ENCODE measurements at regions not wholly inside any gene's neighbourhood (a gene's known extent, or its start where the extent isn't known, plus 50 kb on each side); places are given as distances from the start of the nearest gene placed in this dataset.

- no peak for TF ChIP-seq CTCF (IDR thresholded peaks at IDR 0.05)
- Histone ChIP-seq H3K4me3 (replicated peaks in 1 of 3; ENCODE audit: low read depth in 2 of 3, low read length in 3 of 3) (no peak overlapping the region), H3K27me3 (ENCODE audit: control insufficient read depth in 2 of 2, insufficient read depth in 2 of 2, low read length in 2 of 2) (no peaks in the 10 kb centered on the region), H3K9ac (ENCODE audit: insufficient read depth, low read length, poor library complexity, severe bottlenecking) (no peak overlapping the region), H3K36me3 (replicated peaks in 1 of 2; ENCODE audit: control insufficient read depth in 1 of 2, insufficient read depth in 2 of 2, low read length in 2 of 2) (no peaks in the 10 kb centered on the region), H3K4me1 (ENCODE audit: control insufficient read depth in 1 of 2, insufficient read depth in 2 of 2, low read length in 2 of 2) (peaks cover 0 to 5% of the 10 kb centered on the region in 2 donors), H3K4me2 (replicated peaks; ENCODE audit: extremely low read depth, low read length, poor library complexity, severe bottlenecking) (no peak overlapping the region), H2AFZ (ENCODE audit: insufficient read depth, low read depth, low read length, poor library complexity, severe bottlenecking) (no peak overlapping the region), H3K27ac (ENCODE audit: low read depth in 1 of 2, low read length in 2 of 2) (no peak overlapping the region), H4K20me1 (ENCODE audit: insufficient read depth, low read length) (no peaks in the 10 kb centered on the region), H3K79me2 (ENCODE audit: insufficient read depth, low read length) (no peaks in the 10 kb centered on the region), H3K9me3 (replicated peaks in 1 of 2; ENCODE audit: control insufficient read depth in 1 of 2, insufficient read depth in 1 of 2, low read length in 2 of 2) (peaks cover 0 to 4% of the 10 kb centered on the region in 2 donors)
- WGBS (ENCODE audit: insufficient coverage): 98% methylated on average over 8 of the region's 12 CpGs
- Mint-ChIP-seq H3K27ac (no peak overlapping the region), H3K27me3 (ENCODE audit: low read depth in 3 of 3) (peaks cover 0 to 10% (median 0%) of the 10 kb centered on the region in 3 donors), H3K4me3 (no peak overlapping the region), H3K36me3 (no peaks in the 10 kb centered on the region), H3K9me3 (peaks cover 0 to 16% (median 7%) of the 10 kb centered on the region in 7 donors), H3K4me1 (no peaks in the 10 kb centered on the region)
- intact Hi-C loops (cut with micrococcal nuclease): no loop called here
- no peak for DNase-seq
Observed at GRCh38 chr6:5896476-5897200, 110.1 kb downstream of the NRN1 start.

- no peaks in the 10 kb centered on the region for H3K36me3 ChIP-seq (replicated peaks in 1 of 2; ENCODE audit: control insufficient read depth in 1 of 2, insufficient read depth in 2 of 2, low read length in 2 of 2)
- WGBS (ENCODE audit: insufficient coverage): 94% methylated on average over 4 of the region's 4 CpGs
- no peak overlapping the region for H3K27ac ChIP-seq (ENCODE audit: low read depth in 1 of 2, low read length in 2 of 2)
- Mint-ChIP-seq H3K4me3 (no peak overlapping the region), H3K4me1 (no peaks in the 10 kb centered on the region), H3K36me3 (no peaks in the 10 kb centered on the region), H3K9me3 (peaks cover 0 to 21% (median 7%) of the 10 kb centered on the region in 7 donors), H3K27me3 (ENCODE audit: low read depth in 3 of 3) (peaks cover 0 to 10% (median 0%) of the 10 kb centered on the region in 3 donors), H3K27ac (no peak overlapping the region)
- no peak for TF ChIP-seq CTCF (IDR thresholded peaks at IDR 0.05)
- H3K4me1 ChIP-seq (ENCODE audit: control insufficient read depth in 1 of 2, insufficient read depth in 2 of 2, low read length in 2 of 2): peaks cover 0 to 5% of the 10 kb centered on the region in 2 donors
- no peak overlapping the region for H3K9ac ChIP-seq (ENCODE audit: insufficient read depth, low read length, poor library complexity, severe bottlenecking)
- H3K4me2 ChIP-seq (replicated peaks; ENCODE audit: extremely low read depth, low read length, poor library complexity, severe bottlenecking): no peak overlapping the region
- peaks cover 0 to 4% of the 10 kb centered on the region in 2 donors for H3K9me3 ChIP-seq (replicated peaks in 1 of 2; ENCODE audit: control insufficient read depth in 1 of 2, insufficient read depth in 1 of 2, low read length in 2 of 2)
- H4K20me1 ChIP-seq (ENCODE audit: insufficient read depth, low read length): no peaks in the 10 kb centered on the region
- H2AFZ ChIP-seq (ENCODE audit: insufficient read depth, low read depth, low read length, poor library complexity, severe bottlenecking): no peak overlapping the region
- intact Hi-C loops (cut with micrococcal nuclease): no loop called here
- no peaks in the 10 kb centered on the region for H3K27me3 ChIP-seq (ENCODE audit: control insufficient read depth in 2 of 2, insufficient read depth in 2 of 2, low read length in 2 of 2)
- no peak overlapping the region for H3K4me3 ChIP-seq (replicated peaks in 1 of 3; ENCODE audit: low read depth in 2 of 3, low read length in 3 of 3)
- no peak for DNase-seq
- no peaks in the 10 kb centered on the region for H3K79me2 ChIP-seq (ENCODE audit: insufficient read depth, low read length)
Observed at GRCh38 chr6:5894357-5894756, 112.4 kb downstream of the NRN1 start.

Data from CD14-positive monocyte (primary cell).